Cardiac septum (tissue), 1 donor: ENCODE measurements at regions not wholly inside any gene's neighbourhood (a gene's known extent, or its start where the extent isn't known, plus 50 kb on each side); places are given as distances from the start of the nearest gene placed in this dataset.

Experiments used
- DNase-seq: peaks from one replicate; pipeline ENCODE4 v3.0.0-alpha.2; 2020; ENCODE audit warnings: low spot score
- intact Hi-C: fragments of 100-400 bp; cut with DNase I; formaldehyde crosslinking; loops from one replicate; pipeline ENCODE4 v1.14.0; 2022
- donor health status: DM: no; HTN: no; CAD: no.

GRCh38 chr12:19070341-19070740 is 59.2 kb upstream of the PLEKHA5 start:
- no peak for DNase-seq
- intact Hi-C loops, result no loop called here

GRCh38 chr12:19074700-19075099 is 54.8 kb upstream of the PLEKHA5 start:
- DNase-seq, result no peak
- intact Hi-C loops, result no loop called here

- intact Hi-C loops, result no loop called here
- no peak for DNase-seq
Measured at GRCh38 chr12:19075711-19076340, 53.7 kb upstream of the PLEKHA5 start.
